ENCODE measurements at regions not wholly inside any gene's neighbourhood (a gene's known extent, or its start where the extent isn't known, plus 50 kb on each side); places are given as distances from the start of the nearest gene placed in this dataset.
A peak's percentile ranks its signal among the peaks of the same experiment; 100 is the strongest.

DNA sequence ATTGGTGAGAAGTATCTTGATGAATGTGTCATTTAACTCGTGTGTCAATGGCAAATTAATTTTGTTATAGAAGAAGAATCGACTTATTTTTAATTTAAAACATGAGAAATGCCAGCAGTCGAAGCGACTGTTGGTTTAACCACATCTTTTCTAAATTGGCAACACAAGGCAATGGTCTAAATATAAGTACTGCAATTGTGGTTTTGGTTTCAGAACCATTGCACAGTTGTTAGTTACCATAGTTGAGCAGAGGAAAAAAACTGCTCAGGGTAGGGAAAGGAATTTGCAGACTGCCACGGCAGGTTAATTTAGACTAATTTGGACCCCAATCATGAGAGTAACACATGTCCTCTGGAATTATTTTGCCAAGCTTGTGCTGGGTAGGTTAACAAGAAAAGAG is 185.6 kb upstream of the RUNX1 start:
- no peak for DNase-seq

- DNase-seq, result no peak
These were observed 184.7 kb upstream of the RUNX1 start for GRCh38 chr21:35233756-35234155.

DNA sequence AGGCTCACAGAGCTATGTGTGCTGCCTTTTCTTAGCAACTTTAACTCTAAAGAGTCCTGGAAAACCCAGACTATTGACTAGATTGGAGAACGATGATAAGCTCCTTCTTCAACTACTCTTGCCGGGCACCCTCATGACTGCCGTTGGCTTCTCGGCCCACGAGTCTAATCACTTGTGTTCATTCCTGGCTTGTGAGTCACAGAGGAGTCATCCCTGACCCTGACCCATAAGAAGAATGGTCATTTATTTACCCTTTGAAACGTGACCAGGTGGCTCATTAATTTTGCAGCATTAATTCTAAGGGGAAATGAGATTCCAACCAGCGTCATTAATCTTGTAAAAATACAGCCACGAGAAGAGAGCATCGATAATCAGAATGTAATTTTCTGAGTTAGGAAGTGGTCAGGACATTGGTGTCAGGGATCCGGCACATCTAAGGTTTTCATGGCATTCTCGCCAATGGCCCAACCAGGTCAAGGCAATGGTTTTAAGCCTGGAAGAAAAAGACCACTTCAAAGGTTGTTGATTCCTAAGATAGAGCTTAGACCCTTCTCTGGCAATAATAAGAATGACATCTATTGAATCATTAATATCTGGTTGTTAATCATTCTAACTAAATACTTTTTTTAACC is 183.6 kb upstream of the RUNX1 start:
- DNase-seq, result no peak

GRCh38 chr21:35231090-35231489 is 182.0 kb upstream of the RUNX1 start:
- DNase-seq, result no peak

DNA sequence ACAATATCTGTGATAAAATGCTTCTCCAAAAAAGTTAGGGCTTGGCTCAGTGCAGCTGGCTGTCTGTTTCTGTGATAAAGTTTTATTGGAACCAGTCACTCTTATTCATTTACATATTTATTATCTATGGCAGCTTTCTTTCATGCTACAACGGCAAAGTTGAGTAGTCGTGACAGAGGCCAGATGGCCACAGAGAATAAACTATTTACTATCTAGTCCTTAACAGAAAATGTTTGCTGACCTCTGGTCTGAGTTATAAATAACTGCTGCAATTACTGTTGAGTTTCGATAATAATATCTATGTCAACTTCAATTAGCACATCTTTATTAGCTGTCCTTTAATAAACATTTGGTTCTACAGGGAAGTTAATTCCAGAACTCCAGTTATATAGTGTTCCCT is 180.2 kb upstream of the RUNX1 start:
- no peak for DNase-seq

DNA sequence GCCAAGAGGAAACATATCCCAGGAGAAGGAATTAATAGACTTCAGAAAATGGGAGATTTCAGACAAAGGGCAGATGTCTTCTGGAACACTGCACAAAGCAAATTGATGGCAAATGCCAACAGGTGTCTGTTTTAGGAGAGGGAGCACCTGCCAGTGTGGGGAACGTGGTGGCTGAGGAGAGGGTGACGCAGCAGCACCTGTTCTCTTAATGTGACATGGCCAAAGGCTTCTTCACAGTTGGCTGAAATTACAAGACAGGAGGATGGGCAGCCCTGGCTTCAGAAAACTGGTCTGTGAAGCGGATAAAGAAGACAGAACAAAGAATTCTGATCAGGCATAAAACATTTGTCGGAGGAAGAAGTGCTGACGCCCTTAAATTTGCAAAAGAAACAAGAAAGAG is 178.7 kb upstream of the RUNX1 start:
- DNase-seq, result no peak

GRCh38 chr21:35226968-35227744 is 178.1 kb upstream of the RUNX1 start:
- DNase-seq, result peak in 1 of 2 experiments; percentile 12

DNA sequence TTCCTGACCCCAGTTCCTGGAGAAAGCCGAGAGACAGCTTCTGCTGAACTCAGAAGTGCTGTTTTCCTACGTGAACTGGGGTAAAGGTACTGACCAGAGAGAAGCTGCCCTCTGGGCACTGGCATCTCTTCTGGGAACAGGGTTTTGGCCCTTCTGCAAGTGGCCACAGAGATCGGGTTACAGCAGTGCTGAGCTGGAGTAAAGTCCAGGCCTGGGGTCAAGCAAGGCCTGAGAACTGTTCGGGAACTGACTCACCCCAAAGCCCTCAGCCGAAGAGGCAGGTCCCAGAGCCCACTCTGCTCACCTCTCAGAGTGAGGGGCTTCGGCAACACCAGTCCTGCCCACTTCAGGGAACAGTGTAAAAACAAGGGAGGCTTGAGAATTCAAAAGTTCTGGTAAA is 177.2 kb upstream of the RUNX1 start:
- DNase-seq, result no peak

DNA sequence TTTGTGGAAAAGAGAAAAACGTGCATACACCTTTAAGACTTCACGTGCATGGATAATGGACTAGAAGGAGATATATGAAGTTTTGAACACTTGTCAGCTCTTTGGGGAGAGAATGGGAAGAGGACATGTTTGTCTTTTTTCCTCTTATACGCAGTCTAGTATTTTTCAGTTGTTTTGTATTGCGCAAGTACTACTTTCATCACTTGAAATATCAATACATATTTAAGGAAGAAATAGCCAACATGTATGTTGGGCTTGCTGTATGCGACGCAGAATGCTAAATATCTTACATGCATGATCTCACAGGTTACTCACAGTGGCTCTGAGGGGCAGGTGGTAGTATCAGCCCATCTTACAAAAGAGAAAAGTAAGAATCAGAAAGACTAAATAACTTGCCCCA is 176.5 kb upstream of the RUNX1 start:
- no peak for DNase-seq

DNA sequence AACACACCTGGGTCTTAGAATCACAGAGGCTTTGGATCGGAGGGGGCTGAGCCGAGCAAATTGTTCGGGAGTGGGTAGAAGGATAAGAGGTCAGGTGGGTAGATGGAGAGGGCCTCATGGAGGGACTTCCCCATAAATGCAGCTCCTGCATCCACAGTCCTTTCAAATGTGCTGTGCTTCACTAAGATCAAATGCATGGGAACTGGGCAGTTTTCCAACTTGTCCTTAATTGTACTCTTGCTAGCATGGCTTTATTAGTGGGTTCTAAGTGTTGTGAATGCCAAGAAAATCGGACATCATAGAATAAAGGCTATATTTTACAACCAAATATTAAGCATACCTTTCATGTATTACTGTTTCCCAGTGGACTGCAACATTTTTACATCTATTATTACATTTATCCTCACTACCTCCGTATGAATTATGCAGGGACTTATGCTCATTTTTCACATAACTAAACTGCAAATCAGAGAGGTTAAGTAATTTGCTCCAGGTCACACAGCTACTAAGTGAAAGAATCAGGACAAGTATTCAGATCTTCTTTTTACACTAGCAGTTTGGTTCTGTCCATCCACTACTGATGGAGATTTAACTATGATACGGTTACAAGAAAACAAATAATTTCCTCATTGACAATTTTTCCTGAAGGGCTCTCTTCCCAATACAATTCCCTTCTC is 174.5 kb upstream of the RUNX1 start:
- no peak for DNase-seq

DNA sequence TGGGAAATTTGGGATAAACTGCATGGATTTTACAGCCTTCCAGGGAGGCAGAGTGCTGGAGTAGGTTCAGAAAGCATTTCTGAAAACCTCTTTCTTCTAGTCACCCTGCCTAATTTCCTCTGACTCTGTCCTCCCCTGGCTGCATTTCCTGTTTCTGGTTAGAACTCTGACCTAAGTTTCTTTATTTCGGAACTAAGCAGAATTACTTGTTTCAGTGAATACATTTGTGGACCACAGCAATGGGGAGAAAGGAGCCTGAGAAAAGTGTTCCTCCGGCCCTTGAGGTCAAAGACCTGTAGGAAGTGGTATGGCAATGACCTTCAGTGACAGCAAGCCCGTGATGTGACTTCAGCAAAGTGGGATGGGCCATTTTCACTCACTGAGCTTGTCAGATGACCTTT is 173.4 kb upstream of the RUNX1 start:
- no peak for DNase-seq

- DNase-seq, result no peak
These were observed 172.9 kb upstream of the RUNX1 start for GRCh38 chr21:35222021-35222420.

GRCh38 chr21:35220301-35220700 is 171.2 kb upstream of the RUNX1 start:
- no peak for DNase-seq

GRCh38 chr21:35219719-35220118 is 170.6 kb upstream of the RUNX1 start:
- DNase-seq, result no peak

DNA sequence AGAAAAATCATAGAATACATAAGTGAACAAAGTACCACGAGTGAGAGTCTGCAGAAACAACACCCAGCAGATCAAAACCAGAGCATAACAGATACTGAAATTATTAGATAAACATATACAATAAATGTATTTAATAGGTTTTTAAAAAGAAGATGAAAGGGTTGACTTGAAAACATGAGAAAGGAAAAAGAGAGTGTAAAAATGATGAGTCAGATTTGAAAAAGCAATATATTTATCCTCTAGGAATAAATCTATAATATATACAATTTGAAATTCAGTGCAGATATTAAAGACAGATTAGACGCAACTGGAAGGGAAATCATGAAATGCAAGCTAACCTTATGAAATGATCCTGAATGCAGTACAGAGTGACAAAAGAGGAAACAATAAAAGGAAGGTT is 170.2 kb upstream of the RUNX1 start:
- no peak for DNase-seq

- no peak for DNase-seq
These were observed 168.5 kb upstream of the RUNX1 start for GRCh38 chr21:35217504-35218060.

DNA sequence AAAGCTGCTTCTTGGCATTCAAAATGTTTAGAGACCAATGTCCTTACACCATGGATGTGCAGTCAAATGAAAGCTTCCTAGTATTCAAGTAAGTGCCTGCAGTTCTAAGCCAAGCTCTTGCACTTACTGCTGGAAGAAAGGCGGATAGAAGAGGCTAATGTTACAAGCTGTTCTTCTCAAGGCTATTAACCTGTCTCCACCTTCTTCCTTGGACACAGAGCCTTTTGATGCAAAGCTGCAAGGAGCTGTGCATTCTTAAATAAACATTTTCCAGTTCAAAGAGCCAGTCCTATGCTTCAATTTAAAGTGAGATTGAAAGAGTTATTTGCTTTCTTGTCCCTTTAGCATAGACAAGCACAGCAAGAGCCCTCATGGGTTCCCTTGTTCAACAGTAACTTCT is 167.9 kb upstream of the RUNX1 start:
- no peak for DNase-seq

DNA sequence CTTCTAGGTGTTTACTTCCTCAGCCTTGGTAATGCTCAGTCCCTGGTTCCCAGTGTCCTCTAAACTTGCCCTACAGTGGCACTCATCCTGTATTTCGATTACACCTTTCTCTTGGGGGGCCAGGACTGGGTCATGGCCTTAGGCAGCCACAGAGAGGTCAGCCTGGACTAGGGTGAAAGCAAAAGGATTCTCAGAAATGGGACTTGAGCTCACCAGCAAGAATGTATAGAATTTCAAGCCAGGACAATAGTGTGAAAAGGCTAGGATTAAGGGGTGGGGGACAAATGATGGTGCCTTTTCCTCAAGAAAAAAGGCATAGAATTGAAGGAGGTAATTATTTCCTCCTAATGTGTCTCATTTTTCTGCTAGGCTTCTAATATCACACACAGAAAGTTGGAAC is 166.8 kb upstream of the RUNX1 start:
- DNase-seq, result no peak

- no peak for DNase-seq
These were observed 163.5 kb upstream of the RUNX1 start for GRCh38 chr21:35212393-35213127.

GRCh38 chr21:35211782-35212181 is 162.7 kb upstream of the RUNX1 start:
- DNase-seq, result no peak

- DNase-seq, result no peak
These were observed 161.0 kb upstream of the RUNX1 start for GRCh38 chr21:35210093-35210492.

GRCh38 chr21:35208810-35209517 is 159.9 kb upstream of the RUNX1 start:
- DNase-seq, result no peak

DNA sequence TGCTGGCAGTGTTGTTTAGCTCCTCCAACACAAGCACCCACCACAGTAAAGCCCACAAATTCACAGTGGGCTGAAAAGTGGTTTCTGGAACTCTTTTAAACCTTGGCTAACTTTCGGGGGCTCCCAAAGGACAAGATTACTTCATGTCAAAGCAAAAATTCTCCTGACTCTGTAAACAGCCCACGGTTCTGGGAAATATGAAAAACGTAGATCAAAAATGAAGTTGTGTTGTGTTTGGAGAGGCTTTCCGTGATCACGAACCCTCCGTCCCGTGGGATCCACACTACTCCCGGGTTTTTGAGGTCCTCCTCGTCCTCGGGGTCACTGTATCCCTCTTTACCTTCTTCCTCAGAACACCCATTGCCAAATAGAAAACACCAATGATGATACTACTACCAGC is 159.0 kb upstream of the RUNX1 start:
- no peak for DNase-seq
